ENCODE measurements at regions not wholly inside any gene's neighbourhood (a gene's known extent, or its start where the extent isn't known, plus 50 kb on each side); places are given as distances from the start of the nearest gene placed in this dataset.

- H3K27me3 ChIP-seq (replicated peaks; ENCODE audit: insufficient read depth, low read depth, low read length, poor library complexity), result no peaks in the 10 kb centered on the region
- BruUV-seq (replicated peaks), result no TSS peak
- TF ChIP-seq CTCF (conservative IDR thresholded peaks at IDR 0.05; ENCODE audit: low read depth, low read length) (no peak), EZH2 (IDR thresholded peaks at IDR 0.05; ENCODE audit: borderline replicate concordance, low read depth, low read length, poor library complexity, severe bottlenecking) (no peak)
- H3K9me3 ChIP-seq (ENCODE audit: low read depth, low read length, poor library complexity, severe bottlenecking), result peaks cover 21% of the 10 kb centered on the region
- no peaks in the 10 kb centered on the region for H3K36me3 ChIP-seq (ENCODE audit: insufficient read depth, low read length, poor library complexity, severe bottlenecking)
- peak overlapping the region; percentile 10 for H3K27ac ChIP-seq (ENCODE audit: low read depth, low read length, poor library complexity, severe bottlenecking)
- ChIA-PET POLR2A (ENCODE audit: low non-redundant PET) (no interaction called here), CTCF (no interaction called here)
- intact Hi-C loops (cut with micrococcal nuclease; ENCODE audit: unreplicated experiment), result no loop called here
- H3K4me3 ChIP-seq (ENCODE audit: low read depth, low read length, poor library complexity, severe bottlenecking), result no peak overlapping the region
- no peak for DNase-seq (ENCODE audit: low spot score)
- H3K4me1 ChIP-seq (ENCODE audit: insufficient read depth, low read length, poor library complexity, severe bottlenecking), result peaks cover 13% of the 10 kb centered on the region
These were observed 755.0 kb downstream of the DIAPH3 start for GRCh38 chr13:59408738-59409137.

- no peaks in the 10 kb centered on the region for H3K36me3 ChIP-seq (ENCODE audit: insufficient read depth, low read length, poor library complexity, severe bottlenecking)
- H3K27me3 ChIP-seq (replicated peaks; ENCODE audit: insufficient read depth, low read depth, low read length, poor library complexity), result no peaks in the 10 kb centered on the region
- H3K4me3 ChIP-seq (ENCODE audit: low read depth, low read length, poor library complexity, severe bottlenecking), result no peak overlapping the region
- peak overlapping the region; percentile 10 for H3K27ac ChIP-seq (ENCODE audit: low read depth, low read length, poor library complexity, severe bottlenecking)
- BruUV-seq (replicated peaks), result no TSS peak
- TF ChIP-seq EZH2 (IDR thresholded peaks at IDR 0.05; ENCODE audit: borderline replicate concordance, low read depth, low read length, poor library complexity, severe bottlenecking), result no peak
- TF ChIP-seq CTCF (conservative IDR thresholded peaks at IDR 0.05; ENCODE audit: low read depth, low read length), result no peak
- H3K4me1 ChIP-seq (ENCODE audit: insufficient read depth, low read length, poor library complexity, severe bottlenecking), result peaks cover 13% of the 10 kb centered on the region
- intact Hi-C loops (cut with micrococcal nuclease; ENCODE audit: unreplicated experiment), result no loop called here
- ChIA-PET CTCF (no interaction called here), POLR2A (ENCODE audit: low non-redundant PET) (no interaction called here)
- DNase-seq (ENCODE audit: low spot score), result peak; percentile 29
- H3K9me3 ChIP-seq (ENCODE audit: low read depth, low read length, poor library complexity, severe bottlenecking), result peaks cover 21% of the 10 kb centered on the region
These were observed 754.5 kb downstream of the DIAPH3 start for GRCh38 chr13:59409211-59409610.

GRCh38 chr13:59409634-59410200 is 754.0 kb downstream of the DIAPH3 start:
- Histone ChIP-seq H3K4me3 (ENCODE audit: low read depth, low read length, poor library complexity, severe bottlenecking) (no peak overlapping the region), H3K36me3 (ENCODE audit: insufficient read depth, low read length, poor library complexity, severe bottlenecking) (no peaks in the 10 kb centered on the region), H3K9me3 (ENCODE audit: low read depth, low read length, poor library complexity, severe bottlenecking) (peaks cover 21% of the 10 kb centered on the region), H3K27ac (ENCODE audit: low read depth, low read length, poor library complexity, severe bottlenecking) (peak overlapping the region; percentile 10), H3K4me1 (ENCODE audit: insufficient read depth, low read length, poor library complexity, severe bottlenecking) (peaks cover 13% of the 10 kb centered on the region), H3K27me3 (replicated peaks; ENCODE audit: insufficient read depth, low read depth, low read length, poor library complexity) (no peaks in the 10 kb centered on the region)
- POLR2A ChIA-PET (ENCODE audit: low non-redundant PET), result interaction anchor here (0.6 kb wide), 1 partner anchor 22 kb away, joined by 3 read pairs; no protein-coding TSS in a partner anchor
- DNase-seq (ENCODE audit: low spot score), result peak; percentile 75
- TF ChIP-seq CTCF (conservative IDR thresholded peaks at IDR 0.05; ENCODE audit: low read depth, low read length) (no peak), EZH2 (IDR thresholded peaks at IDR 0.05; ENCODE audit: borderline replicate concordance, low read depth, low read length, poor library complexity, severe bottlenecking) (no peak)
- CTCF ChIA-PET, result no interaction called here
- intact Hi-C loops (cut with micrococcal nuclease; ENCODE audit: unreplicated experiment), result no loop called here
- BruUV-seq (replicated peaks), result no TSS peak

Data from A673 (cell line).